GM23338 (cell line): ENCODE measurements at regions not wholly inside any gene's neighbourhood (a gene's known extent, or its start where the extent isn't known, plus 50 kb on each side); places are given as distances from the start of the nearest gene placed in this dataset.

Source experiments
- ATAC-seq: fragments of 200-7000 bp; cut with Tn5 transposase; 3 replicates; pipeline ENCODE4 v1.9.1; 2020
- DNase-seq: peaks from one replicate; pipeline ENCODE4 v3.0.0-alpha.2; 2015; ENCODE audit warnings: low spot score
- H2AFZ ChIP-seq: fragments of 200-600 bp; sonication (generic); 2 replicates; pipeline ENCODE4 v1.8.0; 2016; ENCODE audit warnings: antibody characterized with exemption, mild to moderate bottlenecking, moderate library complexity
- H3F3A ChIP-seq: fragments of 200-600 bp; sonication (generic); replicated peaks from 2 replicates; pipeline ENCODE4 v1.8.0; 2017; ENCODE audit warnings: antibody characterized with exemption, mixed run types, low read depth
- H3K27ac ChIP-seq: fragments of 200-600 bp; sonication (generic); 2 replicates; pipeline ENCODE4 v1.6.1; 2016; ENCODE audit warnings: low read depth
- H3K27me3 ChIP-seq: fragments of 200-600 bp; sonication (generic); 2 replicates; pipeline ENCODE4 v1.8.0; 2016; ENCODE audit warnings: mild to moderate bottlenecking, mixed run types, moderate library complexity; ENCODE audit not compliant: insufficient read depth
- H3K36me3 ChIP-seq: fragments of 200-600 bp; sonication (generic); 2 replicates; pipeline ENCODE4 v1.8.0; 2016; ENCODE audit warnings: mild to moderate bottlenecking; ENCODE audit not compliant: insufficient read depth
- H3K4me1 ChIP-seq: fragments of 200-600 bp; sonication (generic); 2 replicates; pipeline ENCODE4 v1.8.0; 2016; ENCODE audit warnings: mild to moderate bottlenecking, moderate library complexity; ENCODE audit not compliant: insufficient read depth
- H3K4me2 ChIP-seq: fragments of 200-600 bp; sonication (generic); 2 replicates; pipeline ENCODE4 v1.7.1; 2017; ENCODE audit warnings: mixed run types
- H3K4me3 ChIP-seq: fragments of 200-600 bp; sonication (generic); 2 replicates; pipeline ENCODE4 v1.6.1; 2016; ENCODE audit warnings: mixed run types
- H3K79me2 ChIP-seq: fragments of 200-600 bp; sonication (generic); replicated peaks from 2 replicates; pipeline ENCODE4 v1.8.0; 2017; ENCODE audit warnings: mild to moderate bottlenecking; ENCODE audit not compliant: insufficient read depth
- H3K9me2 ChIP-seq: fragments of 200-600 bp; sonication (generic); 2 replicates; pipeline ENCODE4 v1.8.0; 2017; ENCODE audit not compliant: insufficient read depth
- H4K20me1 ChIP-seq: fragments of 200-600 bp; sonication (generic); replicated peaks from 2 replicates; pipeline ENCODE4 v1.8.0; 2017; ENCODE audit warnings: mild to moderate bottlenecking; ENCODE audit not compliant: insufficient read depth
- H3K27ac Mint-ChIP-seq: 2 replicates; pipeline ENCODE4 v1.8.0; 2020; ENCODE audit warnings: inconsistent platforms, mild to moderate bottlenecking, moderate library complexity, mixed read lengths
- H3K27me3 Mint-ChIP-seq: 3 replicates; pipeline ENCODE4 v1.8.0; 2022; ENCODE audit warnings: low read depth, mild to moderate bottlenecking, moderate library complexity, mixed read lengths, inconsistent platforms; ENCODE audit not compliant: insufficient read depth, poor library complexity
- H3K36me3 Mint-ChIP-seq: 3 replicates; pipeline ENCODE4 v1.8.0; 2021; ENCODE audit warnings: low read depth, mild to moderate bottlenecking, inconsistent platforms, moderate library complexity, mixed read lengths
- H3K4me1 Mint-ChIP-seq: 3 replicates; pipeline ENCODE4 v1.8.0; 2020; ENCODE audit warnings: mild to moderate bottlenecking, inconsistent platforms, mixed read lengths
- H3K4me3 Mint-ChIP-seq: 3 replicates; pipeline ENCODE4 v1.8.0; 2021; ENCODE audit warnings: moderate library complexity, mild to moderate bottlenecking, inconsistent platforms, mixed read lengths
- H3K9me3 Mint-ChIP-seq: 3 replicates; pipeline ENCODE4 v1.8.0; 2020; ENCODE audit warnings: moderate library complexity, mild to moderate bottlenecking, inconsistent platforms, mixed read lengths
- CREB1 ChIP-seq: fragments of 250-450 bp; sonication (Bioruptor Pico); IDR thresholded peaks from 2 replicates; pipeline ENCODE4 v1.5.0; 2020; ENCODE audit warnings: low read depth, mild to moderate bottlenecking, moderate library complexity
- EZH2 ChIP-seq: fragments of 200-600 bp; sonication (generic); IDR thresholded peaks from one replicate; pipeline ENCODE4 v1.8.0; 2017; ENCODE audit warnings: antibody characterized with exemption, mild to moderate bottlenecking, low read depth; ENCODE audit not compliant: unreplicated experiment
- EZH2phosphoT487 ChIP-seq: fragments of 200-600 bp; sonication (generic); IDR thresholded peaks from one replicate; pipeline ENCODE4 v1.8.1; 2018; ENCODE audit warnings: antibody characterized with exemption; ENCODE audit not compliant: unreplicated experiment
- JUNB ChIP-seq: IDR thresholded peaks from one replicate; pipeline ENCODE4 v1.6.1; 2016; ENCODE audit warnings: antibody characterized with exemption; ENCODE audit not compliant: unreplicated experiment
- NANOG ChIP-seq: IDR thresholded peaks from 2 replicates; pipeline ENCODE4 v1.6.1; 2016; ENCODE audit warnings: antibody characterized with exemption, borderline replicate concordance
- POLR2AphosphoS5 ChIP-seq: IDR thresholded peaks from 2 replicates; pipeline ENCODE4 v1.6.1; 2016; ENCODE audit warnings: antibody characterized with exemption, low read depth
- STAT1 ChIP-seq: IDR thresholded peaks from one replicate; pipeline ENCODE4 v1.6.1; 2016; ENCODE audit warnings: antibody characterized with exemption; ENCODE audit not compliant: unreplicated experiment
- ZNF114 ChIP-seq: fragments of 250-450 bp; sonication (Bioruptor Pico); IDR thresholded peaks from 2 replicates; pipeline ENCODE4 v1.5.0; 2020; ENCODE audit warnings: mild to moderate bottlenecking, moderate library complexity
- ZNF331 ChIP-seq: fragments of 250-450 bp; sonication (Bioruptor Pico); IDR thresholded peaks from 2 replicates; pipeline ENCODE4 v1.5.0; 2020; ENCODE audit warnings: low read depth, mild to moderate bottlenecking, moderate library complexity
- TF ChIP-seq, protein P1 (sequence below): IDR thresholded peaks from one replicate; pipeline ENCODE4 v1.6.1; 2018; ENCODE audit warnings: antibody characterized with exemption; ENCODE audit not compliant: unreplicated experiment
- TF ChIP-seq, protein P2 (sequence below): fragments of 250-450 bp; sonication (Bioruptor Pico); IDR thresholded peaks from 2 replicates; pipeline ENCODE4 v1.5.0; 2020; ENCODE audit warnings: mild to moderate bottlenecking, moderate library complexity

DNA sequence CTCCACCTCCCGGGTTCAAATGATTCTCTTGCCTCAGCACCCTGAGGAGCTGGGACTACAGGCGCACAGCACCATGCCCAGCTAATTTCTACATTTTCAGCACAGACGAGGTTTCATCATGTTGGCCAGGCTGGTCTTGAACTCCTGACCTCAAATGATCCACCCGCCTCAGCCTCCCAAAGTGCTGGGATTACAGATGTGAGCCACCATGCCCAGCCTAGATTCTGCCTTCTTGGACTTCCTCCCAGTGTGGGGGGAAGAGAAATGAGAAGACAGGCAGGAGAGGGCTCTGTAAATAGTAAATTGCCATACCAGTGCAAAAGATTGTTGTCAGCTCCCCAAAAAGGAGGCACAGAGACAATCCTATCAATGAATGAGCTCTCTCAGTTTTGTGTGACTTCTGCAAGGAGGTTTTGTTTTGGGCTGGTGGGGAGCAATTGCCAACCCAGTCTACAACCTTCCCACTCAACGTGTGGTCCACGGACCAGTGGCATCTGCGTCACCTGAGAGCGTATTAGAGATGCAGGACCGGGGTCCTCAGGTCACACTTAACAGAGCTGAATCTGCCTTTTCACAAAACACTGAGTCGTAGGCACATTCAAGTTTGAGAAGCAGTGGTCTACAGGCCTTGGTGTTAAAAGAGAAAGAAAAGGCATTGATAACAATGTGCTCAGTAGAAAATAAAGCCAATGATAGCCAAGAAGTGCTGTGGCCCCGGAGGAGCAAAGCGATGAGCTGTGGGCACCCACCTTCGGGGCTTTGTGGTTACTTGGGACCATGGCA, 78.1 kb downstream of the MYCN start:
- Histone ChIP-seq H3K4me3 (no peak overlapping the region), H3K79me2 (no peaks in the 10 kb centered on the region), H3F3A (peaks cover 18% of the 10 kb centered on the region), H2AFZ (no peak overlapping the region; the same call in 1 of the 2 replicates), H3K27ac (no peak overlapping the region), H4K20me1 (no peaks in the 10 kb centered on the region), H3K4me1 (peaks cover 49% of the 10 kb centered on the region), H3K36me3 (no peaks in the 10 kb centered on the region), H3K9me2 (no peaks in the 10 kb centered on the region), H3K4me2 (no peak overlapping the region), H3K27me3 (no peaks in the 10 kb centered on the region)
- TF ChIP-seq ZNF331 (CRISPR knock-in tag) (no peak), EZH2 (no peak), ZNF114 (CRISPR knock-in tag) (no peak), CREB1 (CRISPR knock-in tag) (no peak), JUNB (no peak), EZH2phosphoT487 (no peak)
- H3K4me1 Mint-ChIP-seq, result peaks cover 43% of the 10 kb centered on the region
- DNase-seq (no peak), ATAC-seq (no peak)
- no peak overlapping the region for H3K4me3 Mint-ChIP-seq
- H3K9me3 Mint-ChIP-seq, result no peaks in the 10 kb centered on the region
- no peaks in the 10 kb centered on the region for H3K36me3 Mint-ChIP-seq
- H3K27ac Mint-ChIP-seq, result no peak overlapping the region
- peaks cover 14% of the 10 kb centered on the region for H3K27me3 Mint-ChIP-seq

DNA sequence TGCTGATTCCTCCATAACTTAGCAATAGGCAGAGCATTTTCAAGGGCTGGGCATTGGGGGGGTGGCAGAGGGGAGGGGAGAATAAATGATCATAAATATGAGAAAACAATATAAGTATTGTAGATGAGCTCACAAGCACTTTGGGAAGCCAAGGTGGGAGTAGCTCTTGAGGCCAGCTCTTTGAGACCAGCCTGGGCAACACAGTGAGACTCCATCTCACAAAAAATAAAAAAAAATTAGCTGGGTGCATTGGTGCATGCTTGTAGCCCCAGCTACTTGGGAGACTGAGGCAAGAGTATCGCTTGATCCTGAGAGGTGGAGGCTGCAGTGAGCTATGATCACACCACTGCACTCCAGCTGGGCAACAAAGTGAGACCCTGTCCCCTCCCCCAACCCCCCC, 75.9 kb downstream of the MYCN start:
- Mint-ChIP-seq H3K9me3 (no peaks in the 10 kb centered on the region), H3K36me3 (no peaks in the 10 kb centered on the region), H3K4me3 (no peak overlapping the region), H3K4me1 (peaks cover 39% of the 10 kb centered on the region), H3K27me3 (peaks cover 18% of the 10 kb centered on the region), H3K27ac (no peak overlapping the region)
- Histone ChIP-seq H2AFZ (no peak overlapping the region), H3K4me1 (peaks cover 47% of the 10 kb centered on the region), H3K27ac (no peak overlapping the region), H3K27me3 (no peaks in the 10 kb centered on the region), H3K4me3 (no peak overlapping the region), H3K79me2 (no peaks in the 10 kb centered on the region), H3K36me3 (no peaks in the 10 kb centered on the region), H3F3A (peaks cover 22% of the 10 kb centered on the region), H3K9me2 (0 out of 2 replicates have a peak, but pooled peaks cover 7% of the 10 kb centered on the region), H4K20me1 (no peaks in the 10 kb centered on the region), H3K4me2 (no peak overlapping the region)
- DNase-seq (no peak), ATAC-seq (no peak)
- TF ChIP-seq ZNF331 (CRISPR knock-in tag) (no peak), EZH2phosphoT487 (no peak), POLR2AphosphoS5 (no peak), CREB1 (CRISPR knock-in tag) (no peak), STAT1 (no peak), NANOG (no peak)
- TF ChIP-seq, protein P1, sequence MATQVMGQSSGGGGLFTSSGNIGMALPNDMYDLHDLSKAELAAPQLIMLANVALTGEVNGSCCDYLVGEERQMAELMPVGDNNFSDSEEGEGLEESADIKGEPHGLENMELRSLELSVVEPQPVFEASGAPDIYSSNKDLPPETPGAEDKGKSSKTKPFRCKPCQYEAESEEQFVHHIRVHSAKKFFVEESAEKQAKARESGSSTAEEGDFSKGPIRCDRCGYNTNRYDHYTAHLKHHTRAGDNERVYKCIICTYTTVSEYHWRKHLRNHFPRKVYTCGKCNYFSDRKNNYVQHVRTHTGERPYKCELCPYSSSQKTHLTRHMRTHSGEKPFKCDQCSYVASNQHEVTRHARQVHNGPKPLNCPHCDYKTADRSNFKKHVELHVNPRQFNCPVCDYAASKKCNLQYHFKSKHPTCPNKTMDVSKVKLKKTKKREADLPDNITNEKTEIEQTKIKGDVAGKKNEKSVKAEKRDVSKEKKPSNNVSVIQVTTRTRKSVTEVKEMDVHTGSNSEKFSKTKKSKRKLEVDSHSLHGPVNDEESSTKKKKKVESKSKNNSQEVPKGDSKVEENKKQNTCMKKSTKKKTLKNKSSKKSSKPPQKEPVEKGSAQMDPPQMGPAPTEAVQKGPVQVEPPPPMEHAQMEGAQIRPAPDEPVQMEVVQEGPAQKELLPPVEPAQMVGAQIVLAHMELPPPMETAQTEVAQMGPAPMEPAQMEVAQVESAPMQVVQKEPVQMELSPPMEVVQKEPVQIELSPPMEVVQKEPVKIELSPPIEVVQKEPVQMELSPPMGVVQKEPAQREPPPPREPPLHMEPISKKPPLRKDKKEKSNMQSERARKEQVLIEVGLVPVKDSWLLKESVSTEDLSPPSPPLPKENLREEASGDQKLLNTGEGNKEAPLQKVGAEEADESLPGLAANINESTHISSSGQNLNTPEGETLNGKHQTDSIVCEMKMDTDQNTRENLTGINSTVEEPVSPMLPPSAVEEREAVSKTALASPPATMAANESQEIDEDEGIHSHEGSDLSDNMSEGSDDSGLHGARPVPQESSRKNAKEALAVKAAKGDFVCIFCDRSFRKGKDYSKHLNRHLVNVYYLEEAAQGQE, result no peak
- TF ChIP-seq, protein P2, sequence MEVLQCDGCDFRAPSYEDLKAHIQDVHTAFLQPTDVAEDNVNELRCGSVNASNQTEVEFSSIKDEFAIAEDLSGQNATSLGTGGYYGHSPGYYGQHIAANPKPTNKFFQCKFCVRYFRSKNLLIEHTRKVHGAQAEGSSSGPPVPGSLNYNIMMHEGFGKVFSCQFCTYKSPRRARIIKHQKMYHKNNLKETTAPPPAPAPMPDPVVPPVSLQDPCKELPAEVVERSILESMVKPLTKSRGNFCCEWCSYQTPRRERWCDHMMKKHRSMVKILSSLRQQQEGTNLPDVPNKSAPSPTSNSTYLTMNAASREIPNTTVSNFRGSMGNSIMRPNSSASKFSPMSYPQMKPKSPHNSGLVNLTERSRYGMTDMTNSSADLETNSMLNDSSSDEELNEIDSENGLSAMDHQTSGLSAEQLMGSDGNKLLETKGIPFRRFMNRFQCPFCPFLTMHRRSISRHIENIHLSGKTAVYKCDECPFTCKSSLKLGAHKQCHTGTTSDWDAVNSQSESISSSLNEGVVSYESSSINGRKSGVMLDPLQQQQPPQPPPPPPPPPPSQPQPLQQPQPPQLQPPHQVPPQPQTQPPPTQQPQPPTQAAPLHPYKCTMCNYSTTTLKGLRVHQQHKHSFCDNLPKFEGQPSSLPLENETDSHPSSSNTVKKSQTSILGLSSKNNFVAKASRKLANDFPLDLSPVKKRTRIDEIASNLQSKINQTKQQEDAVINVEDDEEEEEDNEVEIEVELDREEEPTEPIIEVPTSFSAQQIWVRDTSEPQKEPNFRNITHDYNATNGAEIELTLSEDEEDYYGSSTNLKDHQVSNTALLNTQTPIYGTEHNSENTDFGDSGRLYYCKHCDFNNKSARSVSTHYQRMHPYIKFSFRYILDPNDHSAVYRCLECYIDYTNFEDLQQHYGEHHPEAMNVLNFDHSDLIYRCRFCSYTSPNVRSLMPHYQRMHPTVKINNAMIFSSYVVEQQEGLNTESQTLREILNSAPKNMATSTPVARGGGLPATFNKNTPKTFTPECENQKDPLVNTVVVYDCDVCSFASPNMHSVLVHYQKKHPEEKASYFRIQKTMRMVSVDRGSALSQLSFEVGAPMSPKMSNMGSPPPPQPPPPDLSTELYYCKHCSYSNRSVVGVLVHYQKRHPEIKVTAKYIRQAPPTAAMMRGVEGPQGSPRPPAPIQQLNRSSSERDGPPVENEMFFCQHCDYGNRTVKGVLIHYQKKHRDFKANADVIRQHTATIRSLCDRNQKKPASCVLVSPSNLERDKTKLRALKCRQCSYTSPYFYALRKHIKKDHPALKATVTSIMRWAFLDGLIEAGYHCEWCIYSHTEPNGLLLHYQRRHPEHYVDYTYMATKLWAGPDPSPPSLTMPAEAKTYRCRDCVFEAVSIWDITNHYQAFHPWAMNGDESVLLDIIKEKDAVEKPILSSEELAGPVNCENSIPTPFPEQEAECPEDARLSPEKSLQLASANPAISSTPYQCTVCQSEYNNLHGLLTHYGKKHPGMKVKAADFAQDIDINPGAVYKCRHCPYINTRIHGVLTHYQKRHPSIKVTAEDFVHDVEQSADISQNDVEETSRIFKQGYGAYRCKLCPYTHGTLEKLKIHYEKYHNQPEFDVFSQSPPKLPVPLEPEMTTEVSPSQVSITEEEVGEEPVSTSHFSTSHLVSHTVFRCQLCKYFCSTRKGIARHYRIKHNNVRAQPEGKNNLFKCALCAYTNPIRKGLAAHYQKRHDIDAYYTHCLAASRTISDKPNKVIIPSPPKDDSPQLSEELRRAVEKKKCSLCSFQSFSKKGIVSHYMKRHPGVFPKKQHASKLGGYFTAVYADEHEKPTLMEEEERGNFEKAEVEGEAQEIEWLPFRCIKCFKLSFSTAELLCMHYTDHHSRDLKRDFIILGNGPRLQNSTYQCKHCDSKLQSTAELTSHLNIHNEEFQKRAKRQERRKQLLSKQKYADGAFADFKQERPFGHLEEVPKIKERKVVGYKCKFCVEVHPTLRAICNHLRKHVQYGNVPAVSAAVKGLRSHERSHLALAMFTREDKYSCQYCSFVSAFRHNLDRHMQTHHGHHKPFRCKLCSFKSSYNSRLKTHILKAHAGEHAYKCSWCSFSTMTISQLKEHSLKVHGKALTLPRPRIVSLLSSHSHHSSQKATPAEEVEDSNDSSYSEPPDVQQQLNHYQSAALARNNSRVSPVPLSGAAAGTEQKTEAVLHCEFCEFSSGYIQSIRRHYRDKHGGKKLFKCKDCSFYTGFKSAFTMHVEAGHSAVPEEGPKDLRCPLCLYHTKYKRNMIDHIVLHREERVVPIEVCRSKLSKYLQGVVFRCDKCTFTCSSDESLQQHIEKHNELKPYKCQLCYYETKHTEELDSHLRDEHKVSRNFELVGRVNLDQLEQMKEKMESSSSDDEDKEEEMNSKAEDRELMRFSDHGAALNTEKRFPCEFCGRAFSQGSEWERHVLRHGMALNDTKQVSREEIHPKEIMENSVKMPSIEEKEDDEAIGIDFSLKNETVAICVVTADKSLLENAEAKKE (CRISPR knock-in tag), result no peak
